ENCODE measurements at regions not wholly inside any gene's neighbourhood (a gene's known extent, or its start where the extent isn't known, plus 50 kb on each side); places are given as distances from the start of the nearest gene placed in this dataset.

DNA sequence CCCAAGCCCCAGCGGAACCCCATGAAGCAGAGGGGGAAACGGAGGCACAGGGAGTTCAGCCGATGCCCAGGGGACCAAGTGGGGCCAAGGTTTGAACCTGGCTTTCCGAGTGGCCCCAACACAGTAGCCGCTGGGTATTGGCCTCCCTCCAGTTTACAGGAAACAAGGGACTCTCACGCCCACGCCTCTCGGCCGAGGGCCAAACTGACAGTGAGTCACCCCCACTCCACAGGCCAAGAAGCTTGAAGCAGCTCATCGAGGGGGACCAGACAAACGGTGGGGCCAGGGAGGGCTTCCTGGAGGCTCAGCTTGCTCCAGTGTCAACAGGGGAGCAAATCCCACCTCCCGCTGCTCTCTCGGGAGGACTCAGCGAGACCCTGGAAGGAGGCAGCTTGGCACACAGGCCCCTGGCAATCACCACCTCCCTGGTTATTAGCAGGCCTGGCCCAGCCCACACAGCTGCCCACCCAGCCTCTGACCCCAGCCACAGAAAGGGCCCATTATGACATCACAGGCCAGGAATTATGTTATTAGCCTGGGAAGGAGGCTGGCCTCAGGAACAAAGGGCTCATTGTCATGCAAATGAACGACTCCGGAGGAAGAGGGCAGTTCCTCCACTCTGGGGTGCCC lies 54.6 kb downstream of the NCOR2 start:
- TF ChIP-seq, protein P1, sequence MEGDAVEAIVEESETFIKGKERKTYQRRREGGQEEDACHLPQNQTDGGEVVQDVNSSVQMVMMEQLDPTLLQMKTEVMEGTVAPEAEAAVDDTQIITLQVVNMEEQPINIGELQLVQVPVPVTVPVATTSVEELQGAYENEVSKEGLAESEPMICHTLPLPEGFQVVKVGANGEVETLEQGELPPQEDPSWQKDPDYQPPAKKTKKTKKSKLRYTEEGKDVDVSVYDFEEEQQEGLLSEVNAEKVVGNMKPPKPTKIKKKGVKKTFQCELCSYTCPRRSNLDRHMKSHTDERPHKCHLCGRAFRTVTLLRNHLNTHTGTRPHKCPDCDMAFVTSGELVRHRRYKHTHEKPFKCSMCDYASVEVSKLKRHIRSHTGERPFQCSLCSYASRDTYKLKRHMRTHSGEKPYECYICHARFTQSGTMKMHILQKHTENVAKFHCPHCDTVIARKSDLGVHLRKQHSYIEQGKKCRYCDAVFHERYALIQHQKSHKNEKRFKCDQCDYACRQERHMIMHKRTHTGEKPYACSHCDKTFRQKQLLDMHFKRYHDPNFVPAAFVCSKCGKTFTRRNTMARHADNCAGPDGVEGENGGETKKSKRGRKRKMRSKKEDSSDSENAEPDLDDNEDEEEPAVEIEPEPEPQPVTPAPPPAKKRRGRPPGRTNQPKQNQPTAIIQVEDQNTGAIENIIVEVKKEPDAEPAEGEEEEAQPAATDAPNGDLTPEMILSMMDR (IDR thresholded peaks at IDR 0.05), result no peak
- TF ChIP-seq ZFX (IDR thresholded peaks at IDR 0.05; ENCODE audit: borderline replicate concordance), result no peak
